Peyer's patch (tissue), 4 donors: ENCODE measurements at regions not wholly inside any gene's neighbourhood (a gene's known extent, or its start where the extent isn't known, plus 50 kb on each side); places are given as distances from the start of the nearest gene placed in this dataset.

Source experiments
- DNase-seq, 3 donors: peaks; one replicate each; pipeline ENCODE4 v3.0.0-alpha.2; 2017 to 2019
- H3K27ac ChIP-seq, 4 donors: fragments of 200-600 bp; sonication (generic); one replicate each; pipeline ENCODE4 v1.5.1; 2016 to 2019
- H3K27me3 ChIP-seq, 2 donors: fragments of 200-600 bp; sonication (generic); one replicate each; pipeline ENCODE4 v1.5.1; 2019
- H3K36me3 ChIP-seq, 3 donors: fragments of 200-600 bp; sonication (generic); one replicate each; pipeline ENCODE4 v1.5.1; 2016 to 2019
- H3K4me1 ChIP-seq, 4 donors: fragments of 200-600 bp; sonication (generic); one replicate each; pipeline ENCODE4 v1.5.1; 2016 to 2019
- H3K4me3 ChIP-seq, 4 donors: fragments of 200-600 bp; sonication (generic); 1 replicate in 3 of 4; 2 replicates in 1 of 4; pipeline ENCODE4 v1.5.1; 2016 to 2019; ENCODE audit warnings: mild to moderate bottlenecking in 1 of 4
- H3K9me3 ChIP-seq, 4 donors: fragments of 200-600 bp; sonication (generic); one replicate each; pipeline ENCODE4 v1.5.1; 2016 to 2019; ENCODE audit warnings: mild to moderate bottlenecking in 1 of 4
- POLR2A ChIP-seq, 2 donors: fragments of 450-650 bp; IDR thresholded peaks; one replicate each; pipeline ENCODE4 v1.5.1; 2017; ENCODE audit warnings: antibody characterized with exemption in 2 of 2, mild to moderate bottlenecking in 2 of 2, moderate library complexity in 2 of 2
- TF ChIP-seq, protein P1 (sequence below), 6 experiments: fragments of 450-650 bp in 4 of 6; fragments of 200-600 bp in 2 of 6; sonication (generic) in 1 of 6; IDR thresholded peaks; one replicate each; pipeline ENCODE4 v1.5.1; 2017 to 2019; ENCODE audit warnings: antibody characterized with exemption in 6 of 6, mild to moderate bottlenecking in 3 of 6, moderate library complexity in 1 of 6

DNA sequence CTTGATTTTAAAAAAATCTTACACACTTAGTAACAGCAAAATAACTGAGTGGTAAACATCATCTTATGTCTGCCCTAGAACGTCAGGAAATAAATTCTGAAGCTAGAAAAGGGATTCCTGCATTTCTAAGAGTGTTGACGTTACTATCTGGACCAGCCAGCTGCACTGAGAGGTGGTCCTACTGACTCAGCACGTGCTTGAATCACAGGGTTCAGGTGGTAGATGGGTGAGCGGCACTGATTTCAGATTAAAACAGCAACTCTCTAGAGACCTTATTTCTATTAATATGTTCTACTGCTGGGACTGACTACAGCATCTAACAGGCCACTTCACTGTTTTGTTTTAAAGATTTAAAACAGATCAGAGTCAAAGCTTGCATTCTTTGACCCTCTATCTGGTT, 377.2 kb downstream of the GABRB3 start:
- no peak for TF ChIP-seq POLR2A (IDR thresholded peaks at IDR 0.05)
- TF ChIP-seq, protein P1, sequence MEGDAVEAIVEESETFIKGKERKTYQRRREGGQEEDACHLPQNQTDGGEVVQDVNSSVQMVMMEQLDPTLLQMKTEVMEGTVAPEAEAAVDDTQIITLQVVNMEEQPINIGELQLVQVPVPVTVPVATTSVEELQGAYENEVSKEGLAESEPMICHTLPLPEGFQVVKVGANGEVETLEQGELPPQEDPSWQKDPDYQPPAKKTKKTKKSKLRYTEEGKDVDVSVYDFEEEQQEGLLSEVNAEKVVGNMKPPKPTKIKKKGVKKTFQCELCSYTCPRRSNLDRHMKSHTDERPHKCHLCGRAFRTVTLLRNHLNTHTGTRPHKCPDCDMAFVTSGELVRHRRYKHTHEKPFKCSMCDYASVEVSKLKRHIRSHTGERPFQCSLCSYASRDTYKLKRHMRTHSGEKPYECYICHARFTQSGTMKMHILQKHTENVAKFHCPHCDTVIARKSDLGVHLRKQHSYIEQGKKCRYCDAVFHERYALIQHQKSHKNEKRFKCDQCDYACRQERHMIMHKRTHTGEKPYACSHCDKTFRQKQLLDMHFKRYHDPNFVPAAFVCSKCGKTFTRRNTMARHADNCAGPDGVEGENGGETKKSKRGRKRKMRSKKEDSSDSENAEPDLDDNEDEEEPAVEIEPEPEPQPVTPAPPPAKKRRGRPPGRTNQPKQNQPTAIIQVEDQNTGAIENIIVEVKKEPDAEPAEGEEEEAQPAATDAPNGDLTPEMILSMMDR (IDR thresholded peaks at IDR 0.05), result no peak
- DNase-seq, result no peak
- Histone ChIP-seq H3K36me3 (no peaks in the 10 kb centered on the region), H3K27ac (no peak overlapping the region), H3K27me3 (no peaks in the 10 kb centered on the region), H3K4me1 (no peaks in the 10 kb centered on the region), H3K9me3 (no peaks in the 10 kb centered on the region), H3K4me3 (no peak overlapping the region)

DNA sequence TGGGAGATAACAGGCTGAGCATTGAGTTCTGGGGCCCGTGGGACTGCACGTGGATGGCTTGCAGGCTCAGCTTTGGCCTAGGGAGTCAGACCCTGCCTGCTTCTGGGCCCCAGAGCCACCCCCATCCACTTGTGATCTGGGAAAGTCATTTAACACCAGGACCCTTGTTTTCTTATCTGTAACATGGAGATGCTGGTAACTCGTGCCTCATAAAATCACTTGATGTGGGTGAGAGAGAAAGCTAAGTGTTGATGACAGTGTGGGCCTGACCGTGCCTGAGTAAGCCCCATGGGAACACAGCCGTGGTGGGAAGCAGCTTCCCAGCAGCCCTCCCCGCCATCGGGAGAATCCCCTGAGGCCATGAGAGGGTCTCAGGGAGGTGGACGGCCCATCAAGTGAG, 378.1 kb downstream of the GABRB3 start:
- no peaks in the 10 kb centered on the region for H3K36me3 ChIP-seq
- no peak for TF ChIP-seq POLR2A (IDR thresholded peaks at IDR 0.05)
- TF ChIP-seq, protein P1 (IDR thresholded peaks at IDR 0.05), result no peak
- no peak overlapping the region for H3K4me3 ChIP-seq
- H3K27ac ChIP-seq, result no peak overlapping the region
- no peaks in the 10 kb centered on the region for H3K27me3 ChIP-seq
- DNase-seq, result no peak
- H3K4me1 ChIP-seq, result no peaks in the 10 kb centered on the region
- no peaks in the 10 kb centered on the region for H3K9me3 ChIP-seq

DNA sequence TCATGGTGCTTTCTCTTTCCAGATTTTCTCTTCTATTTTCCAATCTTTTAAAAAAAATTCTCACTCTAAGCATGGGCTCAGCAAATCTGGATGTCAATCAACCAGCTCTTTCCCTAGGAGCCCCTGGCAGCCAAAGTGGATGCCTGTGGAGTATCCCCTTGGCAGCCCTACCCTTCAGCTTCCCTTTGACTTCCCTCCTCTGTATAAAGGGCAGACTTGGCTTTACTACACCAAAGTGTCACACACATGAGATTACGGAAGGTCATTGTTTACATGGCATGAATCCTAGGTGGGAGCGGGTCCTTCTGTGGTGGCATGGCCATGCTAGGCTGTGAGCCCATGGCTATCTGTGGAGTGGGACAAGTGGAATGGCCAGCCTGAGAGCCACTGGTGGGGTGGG, 379.9 kb downstream of the GABRB3 start:
- Histone ChIP-seq H3K9me3 (no peaks in the 10 kb centered on the region), H3K4me3 (no peak overlapping the region), H3K36me3 (no peaks in the 10 kb centered on the region), H3K27ac (no peak overlapping the region), H3K27me3 (no peaks in the 10 kb centered on the region), H3K4me1 (no peaks in the 10 kb centered on the region)
- TF ChIP-seq, protein P1 (IDR thresholded peaks at IDR 0.05), result no peak
- no peak for TF ChIP-seq POLR2A (IDR thresholded peaks at IDR 0.05)
- DNase-seq, result no peak

DNA sequence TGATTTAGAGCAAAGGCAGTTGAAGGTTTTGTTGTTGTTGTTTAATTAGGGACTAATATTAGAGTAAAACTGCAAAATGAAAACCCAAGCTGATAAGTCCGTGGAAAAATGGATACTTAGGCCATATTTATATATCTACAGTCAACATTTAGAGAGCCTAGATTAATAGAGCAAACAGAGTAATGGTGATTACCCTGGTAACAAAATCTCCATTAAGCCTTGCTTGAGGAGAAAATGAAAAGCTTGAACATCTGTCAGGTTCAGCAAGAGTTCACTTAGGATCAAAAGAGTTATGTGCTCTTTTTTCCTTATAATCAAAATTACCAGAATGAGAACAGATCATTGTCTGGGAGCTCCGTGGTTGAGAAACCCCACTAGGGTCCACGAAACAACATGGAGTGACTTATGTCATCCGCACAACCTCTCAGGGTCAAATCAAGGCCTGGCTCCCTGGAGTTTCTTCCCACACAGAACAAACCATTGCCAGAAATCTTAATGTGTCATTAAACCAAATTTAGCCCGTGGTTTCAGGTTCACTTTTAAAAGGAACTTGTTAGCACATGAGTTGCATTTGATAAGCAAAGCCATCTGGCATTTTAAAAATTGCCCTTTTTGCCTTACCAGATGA, 381.2 kb downstream of the GABRB3 start:
- Histone ChIP-seq H3K27me3 (no peaks in the 10 kb centered on the region), H3K27ac (no peak overlapping the region), H3K4me3 (no peak overlapping the region), H3K9me3 (no peaks in the 10 kb centered on the region), H3K4me1 (no peaks in the 10 kb centered on the region), H3K36me3 (no peaks in the 10 kb centered on the region)
- no peak for DNase-seq
- no peak for TF ChIP-seq POLR2A (IDR thresholded peaks at IDR 0.05)
- TF ChIP-seq, protein P1 (IDR thresholded peaks at IDR 0.05), result no peak

DNA sequence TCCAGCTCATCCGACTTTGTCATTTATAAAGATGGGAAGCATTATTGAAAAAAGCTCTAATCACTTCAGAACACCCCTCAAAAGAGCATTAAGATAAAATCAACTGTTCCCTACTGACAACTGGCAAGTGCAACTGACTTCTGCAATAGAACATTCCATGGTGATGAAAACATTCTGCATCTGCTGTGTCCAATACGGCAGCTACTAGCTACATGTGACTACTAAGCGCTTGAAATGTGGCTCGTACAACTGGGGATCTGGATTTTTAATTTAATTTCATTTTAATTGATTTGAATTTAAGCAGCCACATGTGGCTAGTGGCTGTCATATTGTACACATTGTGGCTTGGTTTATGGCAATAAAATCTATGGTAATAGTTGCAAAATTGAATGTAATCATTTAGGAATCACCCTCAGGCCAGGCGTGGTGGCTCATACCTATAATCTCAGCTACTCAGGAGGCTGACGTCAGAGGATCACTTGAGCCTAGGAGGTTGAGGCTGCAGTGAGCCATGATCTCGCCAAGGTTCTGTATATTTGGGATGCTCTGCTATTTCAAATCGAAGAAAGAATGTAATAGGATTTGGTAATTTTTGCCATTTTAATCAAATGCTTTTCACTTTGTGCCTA, 390.3 kb downstream of the GABRB3 start:
- Histone ChIP-seq H3K4me3 (no peak overlapping the region), H3K9me3 (peaks cover 0 to 7% (median 0%) of the 10 kb centered on the region in 4 donors)
- no peak for DNase-seq

More for the DNA sequence above, 390.3 kb downstream of the GABRB3 start:
- TF ChIP-seq, protein P1 (IDR thresholded peaks at IDR 0.05), result no peak
- no peak for TF ChIP-seq POLR2A (IDR thresholded peaks at IDR 0.05)
- Histone ChIP-seq H3K27me3 (no peaks in the 10 kb centered on the region), H3K27ac (no peak overlapping the region), H3K36me3 (no peaks in the 10 kb centered on the region), H3K4me1 (no peaks in the 10 kb centered on the region)
